ENCODE measurements at regions not wholly inside any gene's neighbourhood (a gene's known extent, or its start where the extent isn't known, plus 50 kb on each side); places are given as distances from the start of the nearest gene placed in this dataset.

DNA sequence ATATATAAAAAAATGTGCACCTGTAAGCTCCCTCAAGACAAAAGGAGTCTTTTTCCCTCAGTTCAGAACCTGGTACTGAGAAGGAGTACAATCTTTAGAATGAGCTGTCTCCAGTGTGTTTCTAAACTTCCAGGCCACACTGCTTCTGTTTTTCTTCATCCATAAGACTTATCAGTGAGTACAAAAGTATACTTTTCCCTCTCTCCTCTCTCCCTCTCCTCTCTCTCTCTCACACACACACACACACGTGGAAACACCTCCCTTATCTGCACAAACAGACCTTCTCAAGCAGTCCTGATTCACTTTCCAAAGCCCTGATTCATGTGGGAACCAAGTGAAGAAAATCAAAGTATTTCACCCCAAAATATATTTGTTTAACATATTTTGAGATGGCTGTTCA is 220.7 kb upstream of the UBASH3B start:
- TF ChIP-seq EZH2 (IDR thresholded peaks at IDR 0.05) (no peak), POLR2AphosphoS5 (IDR thresholded peaks at IDR 0.05; ENCODE audit: borderline replicate concordance, low read depth, low read length) (no peak), FOXP2 (optimal IDR thresholded peaks at IDR 0.05; ENCODE audit: control extremely low read depth, extremely low read length, insufficient read depth) (no peak)

Data from SK-N-MC (cell line).